WTC11 (cell line): ENCODE measurements at regions not wholly inside any gene's neighbourhood (a gene's known extent, or its start where the extent isn't known, plus 50 kb on each side); places are given as distances from the start of the nearest gene placed in this dataset.

Experiments used
- NFYB ChIP-seq: sonication (generic); formaldehyde crosslinking; conservative IDR thresholded peaks from 2 replicates; pipeline ENCODE4 v1.8.0; 2022; ENCODE audit warnings: low read depth, missing genetic modification reagents
- NR2C2 ChIP-seq: sonication (generic); formaldehyde crosslinking; IDR thresholded peaks from 2 replicates; pipeline ENCODE4 v1.8.0; 2022; ENCODE audit warnings: mild to moderate bottlenecking, missing genetic modification reagents
- TEAD4 ChIP-seq: sonication (generic); formaldehyde crosslinking; IDR thresholded peaks from 2 replicates; pipeline ENCODE4 v1.8.0; 2022; ENCODE audit warnings: mild to moderate bottlenecking, missing genetic modification reagents
- ZNF317 ChIP-seq: sonication (generic); formaldehyde crosslinking; IDR thresholded peaks from 2 replicates; pipeline ENCODE4 v1.8.1; 2023; ENCODE audit warnings: low read depth, mild to moderate bottlenecking, moderate library complexity, missing genetic modification reagents, borderline replicate concordance
- TF ChIP-seq, protein P1 (sequence below): fragments of 200-600 bp; IDR thresholded peaks from 2 replicates; pipeline ENCODE4 v1.8.0; 2022; ENCODE audit warnings: antibody characterized with exemption

DNA sequence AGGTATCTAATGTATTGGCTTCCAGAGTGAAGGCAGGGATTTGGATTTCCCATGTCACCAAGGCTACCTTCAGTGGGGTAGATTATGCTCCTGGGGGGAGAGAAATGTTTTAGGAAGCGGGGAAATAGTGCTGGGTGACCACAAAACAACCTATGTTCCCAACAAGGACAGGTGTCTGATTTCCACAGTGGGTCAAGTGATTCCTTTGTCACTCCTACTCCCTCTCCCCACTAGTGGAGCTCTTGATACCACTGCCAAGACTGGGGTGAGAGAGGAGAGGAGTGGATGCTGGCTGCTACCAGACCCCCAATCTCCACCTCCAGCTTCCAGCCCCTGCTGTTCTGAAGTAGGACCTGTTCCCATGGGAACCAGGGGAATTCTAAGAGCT lies 104.3 kb upstream of the FAM78B start:
- TF ChIP-seq, protein P1, sequence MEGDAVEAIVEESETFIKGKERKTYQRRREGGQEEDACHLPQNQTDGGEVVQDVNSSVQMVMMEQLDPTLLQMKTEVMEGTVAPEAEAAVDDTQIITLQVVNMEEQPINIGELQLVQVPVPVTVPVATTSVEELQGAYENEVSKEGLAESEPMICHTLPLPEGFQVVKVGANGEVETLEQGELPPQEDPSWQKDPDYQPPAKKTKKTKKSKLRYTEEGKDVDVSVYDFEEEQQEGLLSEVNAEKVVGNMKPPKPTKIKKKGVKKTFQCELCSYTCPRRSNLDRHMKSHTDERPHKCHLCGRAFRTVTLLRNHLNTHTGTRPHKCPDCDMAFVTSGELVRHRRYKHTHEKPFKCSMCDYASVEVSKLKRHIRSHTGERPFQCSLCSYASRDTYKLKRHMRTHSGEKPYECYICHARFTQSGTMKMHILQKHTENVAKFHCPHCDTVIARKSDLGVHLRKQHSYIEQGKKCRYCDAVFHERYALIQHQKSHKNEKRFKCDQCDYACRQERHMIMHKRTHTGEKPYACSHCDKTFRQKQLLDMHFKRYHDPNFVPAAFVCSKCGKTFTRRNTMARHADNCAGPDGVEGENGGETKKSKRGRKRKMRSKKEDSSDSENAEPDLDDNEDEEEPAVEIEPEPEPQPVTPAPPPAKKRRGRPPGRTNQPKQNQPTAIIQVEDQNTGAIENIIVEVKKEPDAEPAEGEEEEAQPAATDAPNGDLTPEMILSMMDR, result no peak
- TF ChIP-seq ZNF317 (CRISPR knock-in tag) (no peak), NFYB (CRISPR knock-in tag) (no peak), TEAD4 (CRISPR knock-in tag) (no peak), NR2C2 (CRISPR knock-in tag) (no peak)
